ENCODE measurements at regions not wholly inside any gene's neighbourhood (a gene's known extent, or its start where the extent isn't known, plus 50 kb on each side); places are given as distances from the start of the nearest gene placed in this dataset.
"Not testable (repeated sequence)": the region's sequence is repeated elsewhere in the genome, so short reads cannot be mapped to it uniquely, and the experiment has no call there.

DNA sequence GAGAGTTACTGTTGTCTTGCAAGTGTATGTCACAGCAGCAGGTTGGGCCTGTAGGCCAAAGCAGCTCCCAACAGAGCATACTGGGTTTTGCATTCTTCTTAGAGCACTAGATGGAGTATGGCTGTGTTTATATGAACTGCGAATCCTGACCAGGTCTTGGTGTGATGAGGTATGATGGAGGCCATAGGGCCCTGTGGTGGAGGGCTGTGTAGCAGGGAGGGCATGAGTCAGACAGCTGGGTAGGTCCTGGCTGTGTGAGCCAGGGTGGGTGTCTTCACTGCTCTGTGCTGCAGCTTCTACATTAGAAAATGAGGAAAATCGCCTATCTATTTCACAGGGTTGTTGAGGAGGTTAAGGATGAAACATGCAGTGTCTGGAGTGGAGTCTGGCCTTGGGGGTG lies 124.2 kb downstream of the BUB3 start:
- Mint-ChIP-seq H3K4me3 (no peak overlapping the region), H3K4me1 (peaks cover 2% of the 10 kb centered on the region), H3K27ac (no peak overlapping the region), H3K36me3 (ENCODE audit: low read depth) (no peaks in the 10 kb centered on the region), H3K27me3 (peaks cover 15% of the 10 kb centered on the region), H3K9me3 (no peaks in the 10 kb centered on the region)
- intact Hi-C loops (cut with micrococcal nuclease), result no loop called here
- no peak for DNase-seq

DNA sequence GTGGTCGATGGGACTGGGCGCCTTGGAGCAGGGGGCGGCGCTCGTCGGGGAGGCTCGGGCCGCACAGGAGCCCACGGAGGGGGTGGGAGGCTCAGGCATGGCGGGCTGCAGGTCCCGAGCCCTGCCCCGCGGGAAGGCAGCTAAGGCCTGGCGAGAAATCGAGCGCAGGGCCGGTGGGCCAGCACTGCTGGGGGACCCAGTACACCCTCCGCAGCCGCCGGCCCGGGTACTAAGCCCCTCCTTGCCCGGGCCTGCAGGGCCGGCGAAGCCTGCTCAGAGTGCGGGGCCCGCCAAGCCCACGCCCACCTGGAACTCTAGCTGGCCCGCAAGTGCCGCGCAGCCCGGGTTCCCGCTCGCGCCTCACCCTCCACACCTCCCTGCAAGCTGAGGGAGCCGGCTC lies 129.2 kb downstream of the BUB3 start:
- H3K27me3 Mint-ChIP-seq; H3K27ac Mint-ChIP-seq; H3K4me3 Mint-ChIP-seq; DNase-seq; H3K4me1 Mint-ChIP-seq; H3K36me3 Mint-ChIP-seq (ENCODE audit: low read depth); intact Hi-C loops (cut with micrococcal nuclease); H3K9me3 Mint-ChIP-seq: not testable (repeated sequence)

GRCh38 chr10:123284022-123284421 lies 129.8 kb downstream of the BUB3 start:
- no peaks in the 10 kb centered on the region for H3K9me3 Mint-ChIP-seq
- H3K36me3 Mint-ChIP-seq (ENCODE audit: low read depth), result no peaks in the 10 kb centered on the region
- intact Hi-C loops (cut with micrococcal nuclease), result no loop called here
- H3K4me1 Mint-ChIP-seq, result peaks cover 6% of the 10 kb centered on the region
- no peak for DNase-seq
- no peak overlapping the region for H3K27ac Mint-ChIP-seq
- peaks cover 6% of the 10 kb centered on the region for H3K27me3 Mint-ChIP-seq
- H3K4me3 Mint-ChIP-seq, result no peak overlapping the region

- H3K9me3 Mint-ChIP-seq, result peaks cover 8% of the 10 kb centered on the region
- peaks cover 6% of the 10 kb centered on the region for H3K27me3 Mint-ChIP-seq
- H3K36me3 Mint-ChIP-seq (ENCODE audit: low read depth), result no peaks in the 10 kb centered on the region
- DNase-seq, result peak; percentile 59
- H3K4me1 Mint-ChIP-seq, result peaks cover 6% of the 10 kb centered on the region
- no peak overlapping the region for H3K27ac Mint-ChIP-seq
- intact Hi-C loops (cut with micrococcal nuclease), result loop anchor here (1.0 kb wide), 1 partner anchor 133 kb away; the partner anchor contains the start of gene BUB3
- H3K4me3 Mint-ChIP-seq, result no peak overlapping the region
These were observed 133.5 kb downstream of the BUB3 start for GRCh38 chr10:123287594-123288247.

DNA sequence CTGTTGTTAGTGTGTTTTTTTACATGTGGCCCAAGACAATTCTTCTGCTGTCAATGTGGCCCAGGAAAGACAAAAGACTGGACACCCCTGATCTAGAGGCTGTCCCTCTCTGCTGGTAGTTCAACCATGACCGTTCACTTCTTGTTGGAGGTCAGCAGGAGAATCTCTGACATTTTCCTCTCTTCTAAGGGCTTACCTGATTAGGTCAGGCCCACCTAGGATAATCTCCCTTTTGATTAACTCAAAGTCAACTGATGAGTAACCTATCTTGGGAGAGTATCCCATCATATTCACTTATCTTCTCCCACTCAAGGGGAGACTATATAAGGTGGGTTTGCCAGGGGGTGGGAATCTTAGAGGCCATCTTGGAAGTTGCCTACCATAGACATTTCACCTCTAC lies 135.2 kb downstream of the BUB3 start:
- intact Hi-C loops (cut with micrococcal nuclease), result no loop called here
- Mint-ChIP-seq H3K27ac (no peak overlapping the region), H3K4me1 (peaks cover 6% of the 10 kb centered on the region), H3K27me3 (peaks cover 5% of the 10 kb centered on the region), H3K36me3 (ENCODE audit: low read depth) (no peaks in the 10 kb centered on the region), H3K4me3 (no peak overlapping the region), H3K9me3 (peaks cover 8% of the 10 kb centered on the region)
- DNase-seq, result no peak

DNA sequence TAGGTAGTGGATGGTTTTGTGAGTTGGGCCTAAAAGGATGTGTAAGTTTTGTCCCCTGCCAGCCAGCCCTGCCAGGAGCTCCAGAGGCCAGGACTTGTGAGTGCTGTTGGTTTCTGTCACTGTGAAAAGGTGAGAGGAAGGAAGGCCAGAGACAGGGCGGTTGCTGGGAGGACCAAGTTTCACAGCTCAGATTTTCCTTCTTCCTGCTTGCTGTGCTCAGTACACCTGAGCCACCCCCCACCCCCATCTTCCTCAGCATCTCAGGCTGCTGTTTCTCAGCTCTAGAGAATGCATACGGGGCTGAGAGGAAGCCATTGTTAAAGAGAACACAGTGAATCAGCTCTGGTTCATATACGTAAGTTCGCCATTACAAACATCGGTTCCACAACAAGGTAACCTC lies 139.9 kb downstream of the BUB3 start:
- H3K9me3 Mint-ChIP-seq, result peaks cover 8% of the 10 kb centered on the region
- DNase-seq, result no peak

DNA sequence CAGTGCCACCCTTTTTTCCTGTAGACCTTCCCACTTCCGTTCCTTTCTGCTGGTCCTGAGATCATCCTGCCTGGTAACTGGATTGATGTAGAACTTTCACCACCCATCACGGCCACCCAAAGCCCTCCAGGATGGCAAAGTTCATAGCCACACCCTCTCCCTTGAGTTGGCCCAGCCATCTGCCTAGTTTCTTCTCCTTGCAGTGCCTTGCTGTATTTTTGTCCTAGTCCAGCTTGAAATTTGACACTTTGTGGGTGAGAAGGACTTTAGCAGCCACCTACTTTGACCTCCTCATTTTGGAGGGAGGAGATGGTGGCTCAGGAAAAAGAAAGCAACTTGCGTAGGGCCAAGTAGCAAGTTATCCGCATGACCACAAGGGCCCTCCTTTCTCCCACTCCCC lies 140.7 kb downstream of the BUB3 start:
- DNase-seq, result no peak
- Mint-ChIP-seq H3K27me3 (no peaks in the 10 kb centered on the region), H3K4me3 (no peak overlapping the region), H3K27ac (no peak overlapping the region), H3K4me1 (no peaks in the 10 kb centered on the region), H3K9me3 (peaks cover 7% of the 10 kb centered on the region), H3K36me3 (ENCODE audit: low read depth) (no peaks in the 10 kb centered on the region)
- intact Hi-C loops (cut with micrococcal nuclease), result no loop called here

More for the DNA sequence above, 139.9 kb downstream of the BUB3 start:
- Mint-ChIP-seq H3K4me1 (no peaks in the 10 kb centered on the region), H3K27me3 (no peaks in the 10 kb centered on the region), H3K4me3 (no peak overlapping the region), H3K27ac (no peak overlapping the region), H3K36me3 (ENCODE audit: low read depth) (no peaks in the 10 kb centered on the region)
- intact Hi-C loops (cut with micrococcal nuclease), result no loop called here

DNA sequence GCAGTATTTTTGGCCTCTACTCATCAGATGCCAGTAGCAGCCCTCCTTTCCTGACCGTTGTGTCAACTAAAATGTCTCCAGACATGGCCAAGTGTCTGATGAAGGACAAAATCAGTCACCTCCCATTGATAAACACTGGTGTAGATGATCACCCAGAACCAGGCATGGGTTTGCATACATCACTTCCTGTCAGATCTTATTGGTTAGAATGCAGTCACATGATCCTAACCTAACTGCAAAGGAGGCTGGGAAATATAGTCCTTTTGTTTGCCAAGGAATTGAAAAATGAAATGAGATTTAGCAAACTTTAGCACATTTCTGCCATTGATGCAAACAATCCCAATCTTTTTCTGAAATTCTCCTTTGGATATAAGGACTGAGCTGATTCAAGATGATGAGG lies 141.4 kb downstream of the BUB3 start:
- Mint-ChIP-seq H3K27ac (no peak overlapping the region), H3K9me3 (peaks cover 4% of the 10 kb centered on the region), H3K27me3 (no peaks in the 10 kb centered on the region), H3K4me1 (no peaks in the 10 kb centered on the region), H3K36me3 (ENCODE audit: low read depth) (no peaks in the 10 kb centered on the region), H3K4me3 (no peak overlapping the region)
- intact Hi-C loops (cut with micrococcal nuclease), result no loop called here
- no peak for DNase-seq

GRCh38 chr10:123297175-123297574 lies 143.0 kb downstream of the BUB3 start:
- Mint-ChIP-seq H3K36me3 (ENCODE audit: low read depth) (no peaks in the 10 kb centered on the region), H3K9me3 (no peaks in the 10 kb centered on the region), H3K27me3 (no peaks in the 10 kb centered on the region), H3K4me3 (no peak overlapping the region), H3K4me1 (no peaks in the 10 kb centered on the region), H3K27ac (no peak overlapping the region)
- intact Hi-C loops (cut with micrococcal nuclease), result no loop called here
- DNase-seq, result no peak

- H3K27ac Mint-ChIP-seq, result no peak overlapping the region
- H3K27me3 Mint-ChIP-seq, result peaks cover 1% of the 10 kb centered on the region
- H3K4me1 Mint-ChIP-seq, result no peaks in the 10 kb centered on the region
- intact Hi-C loops (cut with micrococcal nuclease), result no loop called here
- no peaks in the 10 kb centered on the region for H3K36me3 Mint-ChIP-seq (ENCODE audit: low read depth)
- no peaks in the 10 kb centered on the region for H3K9me3 Mint-ChIP-seq
- no peak overlapping the region for H3K4me3 Mint-ChIP-seq
- DNase-seq, result no peak
These were observed 144.4 kb downstream of the BUB3 start for GRCh38 chr10:123298583-123298982.

DNA sequence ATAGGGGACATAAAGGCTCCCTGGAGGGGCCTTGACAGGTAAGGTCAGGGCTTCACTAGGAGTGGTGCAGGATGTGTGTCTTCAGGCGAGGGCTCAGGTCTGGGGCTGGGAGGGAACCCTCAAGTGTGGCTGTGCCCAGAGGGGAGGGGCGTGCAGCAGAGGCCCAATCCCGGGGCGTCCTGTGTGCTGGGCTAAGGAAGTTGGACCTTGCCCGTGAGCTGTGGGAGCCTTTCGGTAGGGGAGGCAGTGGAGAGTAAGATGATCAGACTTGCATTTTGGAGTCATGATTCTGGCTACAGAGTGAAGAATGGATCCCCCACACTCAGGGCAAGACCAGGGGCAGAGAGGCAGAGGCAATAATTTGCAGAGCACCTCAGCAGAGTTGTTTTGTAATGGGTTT lies 145.4 kb downstream of the BUB3 start:
- peaks cover 1% of the 10 kb centered on the region for H3K27me3 Mint-ChIP-seq
- intact Hi-C loops (cut with micrococcal nuclease), result no loop called here
- no peak overlapping the region for H3K27ac Mint-ChIP-seq
- DNase-seq, result no peak
- no peaks in the 10 kb centered on the region for H3K9me3 Mint-ChIP-seq
- H3K4me3 Mint-ChIP-seq, result no peak overlapping the region
- H3K4me1 Mint-ChIP-seq, result no peaks in the 10 kb centered on the region
- no peaks in the 10 kb centered on the region for H3K36me3 Mint-ChIP-seq (ENCODE audit: low read depth)

DNA sequence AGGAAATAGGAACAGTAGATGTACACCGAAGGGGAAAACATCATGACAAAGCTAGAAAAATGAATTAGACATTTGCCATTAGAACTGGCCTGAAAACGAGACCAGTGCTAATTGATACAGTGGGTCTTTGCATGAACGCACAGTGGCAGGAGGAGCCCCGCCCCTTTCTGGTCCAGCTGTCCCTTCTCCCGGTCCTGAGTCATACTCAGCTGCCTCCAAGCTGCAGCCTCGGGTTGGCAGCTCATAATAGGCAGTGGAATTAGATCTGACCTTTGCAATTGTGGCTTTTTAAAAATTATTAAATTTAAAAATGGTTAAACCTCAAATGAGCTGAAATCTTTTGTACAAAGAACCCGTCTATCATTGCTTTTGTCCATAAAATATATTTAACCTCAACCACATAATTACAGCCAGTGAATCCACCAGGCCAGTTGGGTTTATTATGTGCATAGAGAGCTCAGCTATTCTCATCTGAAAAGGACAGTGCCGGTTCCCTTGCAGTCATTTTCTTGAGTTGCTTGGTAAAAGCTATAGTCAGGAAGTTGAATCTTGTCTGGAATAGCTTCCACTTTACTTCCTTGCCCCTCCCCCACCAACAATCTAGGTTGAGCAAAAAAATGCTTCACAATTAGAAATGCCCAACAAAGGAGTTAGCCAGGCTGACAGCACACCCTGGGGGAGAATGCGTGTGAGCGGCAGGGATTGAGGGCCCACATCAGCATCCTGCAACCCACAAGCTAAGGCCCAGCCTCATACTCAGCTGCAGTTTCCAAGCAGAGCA lies 147.1 kb downstream of the BUB3 start:
- Mint-ChIP-seq H3K27ac (no peak overlapping the region), H3K36me3 (ENCODE audit: low read depth) (no peaks in the 10 kb centered on the region), H3K9me3 (no peaks in the 10 kb centered on the region), H3K27me3 (peaks cover 1% of the 10 kb centered on the region), H3K4me3 (no peak overlapping the region), H3K4me1 (no peaks in the 10 kb centered on the region)
- DNase-seq, result no peak
- intact Hi-C loops (cut with micrococcal nuclease), result no loop called here

DNA sequence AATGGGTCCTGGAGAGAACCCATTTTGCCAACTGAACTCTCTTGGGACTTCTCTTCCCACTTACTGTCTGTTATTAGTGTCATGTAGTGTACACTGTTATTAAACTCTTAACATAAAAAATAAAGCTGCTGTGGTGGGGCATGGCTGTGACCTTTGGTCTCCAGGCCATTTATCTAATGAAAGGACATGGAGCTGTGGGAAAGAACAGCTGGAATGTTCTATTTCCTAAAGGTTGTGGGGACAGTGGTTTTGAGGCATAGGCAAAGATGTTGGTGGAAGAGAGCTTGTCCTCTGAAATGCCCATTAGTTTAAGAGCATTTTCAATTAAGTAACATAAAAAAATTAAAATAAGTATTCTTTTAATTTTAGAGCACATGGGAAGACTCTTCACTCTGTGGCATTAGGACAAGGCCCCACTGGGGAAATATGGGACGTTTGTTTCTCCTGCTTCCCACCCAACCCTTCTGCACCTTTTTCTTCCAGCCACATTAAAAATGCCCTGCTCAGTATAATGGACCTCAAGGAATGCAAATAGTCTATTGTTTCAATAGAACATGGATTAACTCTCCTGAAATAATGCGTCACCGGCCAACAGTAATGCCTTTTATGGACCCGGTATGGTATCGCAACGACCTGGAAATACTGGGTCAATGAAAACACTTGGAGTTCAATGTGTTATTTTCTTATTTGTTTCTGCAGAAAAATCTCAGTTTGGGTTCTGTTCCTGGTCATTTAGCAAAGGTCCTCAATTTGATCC lies 149.6 kb downstream of the BUB3 start:
- Mint-ChIP-seq H3K4me3 (no peak overlapping the region), H3K9me3 (no peaks in the 10 kb centered on the region), H3K27me3 (peaks cover 1% of the 10 kb centered on the region), H3K27ac (no peak overlapping the region), H3K4me1 (no peaks in the 10 kb centered on the region), H3K36me3 (ENCODE audit: low read depth) (no peaks in the 10 kb centered on the region)
- intact Hi-C loops (cut with micrococcal nuclease), result no loop called here
- DNase-seq, result no peak

GRCh38 chr10:123305671-123306070 lies 151.5 kb downstream of the BUB3 start:
- DNase-seq, result no peak
- Mint-ChIP-seq H3K27me3 (peaks cover 1% of the 10 kb centered on the region), H3K4me1 (no peaks in the 10 kb centered on the region), H3K4me3 (no peak overlapping the region), H3K36me3 (ENCODE audit: low read depth) (no peaks in the 10 kb centered on the region), H3K27ac (no peak overlapping the region), H3K9me3 (no peaks in the 10 kb centered on the region)
- intact Hi-C loops (cut with micrococcal nuclease), result no loop called here

Data from activated CD4-positive, alpha-beta T cell treated with anti-CD3 and anti-CD28 coated beads, Interleukin-2, amount 10 ng/mL, durations not matched to agents 24 days and 14 days (primary cell).